Hepatocyte (in vitro differentiated cells): ENCODE measurements at regions not wholly inside any gene's neighbourhood (a gene's known extent, or its start where the extent isn't known, plus 50 kb on each side); places are given as distances from the start of the nearest gene placed in this dataset.

ENCODE experiments used
- DNase-seq: peaks from one replicate; pipeline ENCODE4 v3.0.0-alpha.2; 2016; ENCODE audit warnings: low spot score
- H2AFZ ChIP-seq: fragments of 200-600 bp; sonication (generic); 2 replicates; pipeline ENCODE4 v1.6.0; 2016; ENCODE audit warnings: antibody characterized with exemption, mild to moderate bottlenecking
- H3K27ac ChIP-seq: fragments of 200-600 bp; sonication (generic); 2 replicates; pipeline ENCODE4 v1.5.1; 2016; ENCODE audit warnings: mild to moderate bottlenecking
- H3K27me3 ChIP-seq: fragments of 200-600 bp; sonication (generic); 2 replicates; pipeline ENCODE4 v1.6.1; 2016
- H3K36me3 ChIP-seq: fragments of 200-600 bp; sonication (generic); replicated peaks from 2 replicates; pipeline ENCODE4 v1.5.1; 2016; ENCODE audit warnings: low read depth; ENCODE audit not compliant: insufficient read depth
- H3K4me1 ChIP-seq: fragments of 200-600 bp; sonication (generic); 2 replicates; pipeline ENCODE4 v1.5.1; 2016; ENCODE audit warnings: mild to moderate bottlenecking, moderate library complexity; ENCODE audit not compliant: insufficient read depth
- H3K4me2 ChIP-seq: fragments of 200-600 bp; sonication (generic); 2 replicates; pipeline ENCODE4 v1.6.0; 2016
- H3K4me3 ChIP-seq: fragments of 200-600 bp; sonication (generic); 2 replicates; pipeline ENCODE4 v1.5.1; 2016; ENCODE audit warnings: mild to moderate bottlenecking
- H3K79me2 ChIP-seq: fragments of 200-600 bp; sonication (generic); 2 replicates; pipeline ENCODE4 v1.6.0; 2017; ENCODE audit warnings: mild to moderate bottlenecking
- H3K9me2 ChIP-seq: fragments of 200-600 bp; sonication (generic); replicated peaks from 2 replicates; pipeline ENCODE4 v1.6.0; 2017; ENCODE audit warnings: mild to moderate bottlenecking; ENCODE audit not compliant: insufficient read depth
- H3K9me3 ChIP-seq: fragments of 200-600 bp; sonication (generic); 2 replicates; pipeline ENCODE4 v1.5.1; 2016; ENCODE audit warnings: low read depth, mild to moderate bottlenecking
- H4K20me1 ChIP-seq: fragments of 200-600 bp; sonication (generic); 2 replicates; pipeline ENCODE4 v1.6.0; 2016; ENCODE audit warnings: mild to moderate bottlenecking; ENCODE audit not compliant: insufficient read depth, poor library complexity, severe bottlenecking
- CTCF ChIP-seq: fragments of 200-600 bp; sonication (generic); IDR thresholded peaks from 2 replicates; pipeline ENCODE4 v1.5.1; 2016; ENCODE audit warnings: antibody characterized with exemption, mild to moderate bottlenecking; ENCODE audit not compliant: poor library complexity
- EZH2 ChIP-seq: fragments of 200-600 bp; sonication (generic); IDR thresholded peaks from 2 replicates; pipeline ENCODE4 v1.6.1; 2016; ENCODE audit warnings: antibody characterized with exemption, mild to moderate bottlenecking, borderline replicate concordance
- EZH2phosphoT487 ChIP-seq: fragments of 200-600 bp; sonication (generic); IDR thresholded peaks from one replicate; pipeline ENCODE4 v1.6.1; 2018; ENCODE audit warnings: antibody characterized with exemption, mild to moderate bottlenecking, low read depth, moderate library complexity; ENCODE audit not compliant: unreplicated experiment, severe bottlenecking
- WGBS: methylation state at CpG from one replicate; pipeline ENCODE4 v1.1.6; 2016; ENCODE audit warnings: low lambda C conversion rate; ENCODE audit errors: missing lambda C conversion rate; 5-methylcytosine and 5-hydroxymethylcytosine counted together

- Histone ChIP-seq H3K9me3 (no peaks in the 10 kb centered on the region), H3K27me3 (no peaks in the 10 kb centered on the region), H3K36me3 (no peaks in the 10 kb centered on the region), H3K27ac (peak overlapping the region; percentile 42), H3K4me3 (no peak overlapping the region), H2AFZ (no peak overlapping the region), H3K79me2 (no peaks in the 10 kb centered on the region), H3K9me2 (no peaks in the 10 kb centered on the region), H3K4me1 (peaks cover 22% of the 10 kb centered on the region), H4K20me1 (no peaks in the 10 kb centered on the region), H3K4me2 (no peak overlapping the region)
- WGBS: 96% methylated on average over 4 of the region's 4 CpGs
- no peak for DNase-seq
- no peak for TF ChIP-seq EZH2phosphoT487
- TF ChIP-seq EZH2: no peak
- no peak for TF ChIP-seq CTCF
These were observed 58.9 kb upstream of the GRAMD2B start for GRCh38 chr5:126364206-126364902.

DNA sequence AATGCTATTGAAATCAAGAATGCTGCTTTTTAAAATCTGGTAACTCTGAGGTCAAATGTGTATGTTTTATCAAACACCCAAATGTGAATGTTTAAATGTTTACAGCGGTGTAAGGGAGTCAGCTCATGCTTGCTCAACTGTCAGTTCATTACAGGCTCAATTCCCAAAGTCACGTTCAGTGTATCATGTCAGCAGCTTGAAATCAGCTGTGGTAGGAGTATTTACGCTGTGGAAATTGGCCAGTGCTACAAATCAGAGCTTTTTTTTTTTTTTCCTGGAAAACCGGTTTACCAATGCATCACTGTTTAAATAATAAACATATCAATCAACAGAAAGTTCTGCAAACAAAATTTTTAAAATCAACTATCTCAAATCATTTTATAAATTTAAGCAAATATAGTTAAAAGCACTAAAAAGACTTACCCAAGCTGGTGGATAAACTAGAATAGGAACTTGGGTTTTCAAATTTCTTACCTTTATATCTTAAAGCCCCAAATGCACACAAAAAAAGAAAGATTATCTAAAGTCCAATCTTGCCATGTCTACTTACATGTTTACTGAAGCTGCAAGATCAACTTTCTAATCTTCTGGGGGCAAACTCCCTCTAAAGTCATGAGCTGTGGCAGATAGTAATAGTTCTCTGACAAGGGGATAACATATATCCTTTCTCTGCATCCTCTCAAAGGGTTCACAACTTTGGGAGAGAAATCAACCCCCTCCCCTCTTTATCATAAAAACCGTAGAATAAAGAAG lies 57.6 kb upstream of the GRAMD2B start:
- Histone ChIP-seq H3K4me1 (peaks cover 30% of the 10 kb centered on the region), H3K27ac (peak overlapping the region; percentile 42), H3K9me2 (no peaks in the 10 kb centered on the region), H3K4me2 (peak overlapping the region; percentile 14), H3K4me3 (no peak overlapping the region), H3K79me2 (no peaks in the 10 kb centered on the region), H2AFZ (no peak overlapping the region), H3K9me3 (no peaks in the 10 kb centered on the region), H3K27me3 (no peaks in the 10 kb centered on the region), H3K36me3 (no peaks in the 10 kb centered on the region), H4K20me1 (no peaks in the 10 kb centered on the region)
- WGBS: 46% methylated on average over 5 of the region's 5 CpGs
- DNase-seq: peak; percentile 34
- TF ChIP-seq CTCF: no peak
- no peak for TF ChIP-seq EZH2phosphoT487
- TF ChIP-seq EZH2: no peak

GRCh38 chr5:126366199-126366560 lies 57.0 kb upstream of the GRAMD2B start:
- no peaks in the 10 kb centered on the region for H3K27me3 ChIP-seq
- peak overlapping the region; percentile 42 for H3K27ac ChIP-seq
- no peak overlapping the region for H3K4me3 ChIP-seq
- no peaks in the 10 kb centered on the region for H3K36me3 ChIP-seq
- no peaks in the 10 kb centered on the region for H3K79me2 ChIP-seq
- no peaks in the 10 kb centered on the region for H3K9me3 ChIP-seq
- peak; percentile 32 for DNase-seq
- TF ChIP-seq EZH2: no peak
- TF ChIP-seq EZH2phosphoT487: no peak
- TF ChIP-seq CTCF: no peak
- no peaks in the 10 kb centered on the region for H3K9me2 ChIP-seq
- no peaks in the 10 kb centered on the region for H4K20me1 ChIP-seq
- peaks cover 30% of the 10 kb centered on the region for H3K4me1 ChIP-seq
- H2AFZ ChIP-seq: no peak overlapping the region
- peak overlapping the region; percentile 1 for H3K4me2 ChIP-seq
- 29% methylated on average over 1 of the region's 1 CpG for WGBS
